KBM-7 (cell line): ENCODE measurements at regions not wholly inside any gene's neighbourhood (a gene's known extent, or its start where the extent isn't known, plus 50 kb on each side); places are given as distances from the start of the nearest gene placed in this dataset.
"Not testable (repeated sequence)": the region's sequence is repeated elsewhere in the genome, so short reads cannot be mapped to it uniquely, and the experiment has no call there.

Experiments
- DNase-seq: peaks from one replicate; pipeline ENCODE4 v3.0.0-alpha.2; 2015
- in situ Hi-C: fragments of 300-500 bp; cut with MboI; formaldehyde crosslinking; loops from 2 replicates; pipeline ENCODE4 v1.14.3; 2020; ENCODE audit warnings: low sequenced_read_pairs, low pct_unique_long_range_greater_than_20kb, mixed read lengths

DNA sequence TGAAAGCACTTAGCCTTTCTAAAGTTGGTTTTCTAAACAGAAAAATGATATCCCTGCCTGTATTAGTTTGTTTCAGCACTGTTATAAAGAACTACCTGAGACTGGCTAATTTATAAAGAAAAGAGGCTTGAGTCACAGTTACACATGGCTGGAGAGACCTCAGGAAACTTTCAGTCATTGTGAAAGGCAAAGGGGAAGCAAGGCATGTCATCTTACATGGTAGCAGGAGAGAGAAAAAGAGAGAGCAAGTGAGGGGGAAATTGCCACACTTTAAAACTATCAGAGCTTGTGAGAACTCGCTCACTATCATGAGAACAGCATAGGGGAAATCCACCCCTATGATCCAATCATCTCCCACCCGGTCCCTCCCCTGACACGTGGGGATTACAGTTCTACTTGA lies 64.9 kb downstream of the FAM170A start:
- in situ Hi-C loops = no loop called here
- DNase-seq = no peak

DNA sequence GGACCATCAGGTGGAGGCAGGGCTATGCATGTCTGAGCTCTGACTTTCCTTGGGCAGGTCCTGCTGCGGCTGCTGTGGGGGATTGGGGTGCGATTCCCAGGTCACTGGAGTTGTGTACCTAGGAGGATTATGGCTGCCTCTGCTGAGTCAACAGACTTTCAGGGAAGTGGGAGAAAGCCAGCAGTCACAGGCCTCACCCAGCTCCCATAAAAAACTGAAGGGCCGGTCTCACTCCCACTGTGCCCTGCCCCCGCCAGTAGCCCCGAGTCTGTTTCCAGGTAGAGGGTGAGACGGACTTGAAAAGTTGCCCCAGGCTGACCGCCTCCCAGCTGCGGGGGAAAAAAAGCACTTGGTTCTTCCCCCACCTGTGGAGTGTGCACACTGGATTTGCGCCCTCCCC lies 76.7 kb downstream of the FAM170A start:
- DNase-seq = no peak
- in situ Hi-C loops = no loop called here

DNA sequence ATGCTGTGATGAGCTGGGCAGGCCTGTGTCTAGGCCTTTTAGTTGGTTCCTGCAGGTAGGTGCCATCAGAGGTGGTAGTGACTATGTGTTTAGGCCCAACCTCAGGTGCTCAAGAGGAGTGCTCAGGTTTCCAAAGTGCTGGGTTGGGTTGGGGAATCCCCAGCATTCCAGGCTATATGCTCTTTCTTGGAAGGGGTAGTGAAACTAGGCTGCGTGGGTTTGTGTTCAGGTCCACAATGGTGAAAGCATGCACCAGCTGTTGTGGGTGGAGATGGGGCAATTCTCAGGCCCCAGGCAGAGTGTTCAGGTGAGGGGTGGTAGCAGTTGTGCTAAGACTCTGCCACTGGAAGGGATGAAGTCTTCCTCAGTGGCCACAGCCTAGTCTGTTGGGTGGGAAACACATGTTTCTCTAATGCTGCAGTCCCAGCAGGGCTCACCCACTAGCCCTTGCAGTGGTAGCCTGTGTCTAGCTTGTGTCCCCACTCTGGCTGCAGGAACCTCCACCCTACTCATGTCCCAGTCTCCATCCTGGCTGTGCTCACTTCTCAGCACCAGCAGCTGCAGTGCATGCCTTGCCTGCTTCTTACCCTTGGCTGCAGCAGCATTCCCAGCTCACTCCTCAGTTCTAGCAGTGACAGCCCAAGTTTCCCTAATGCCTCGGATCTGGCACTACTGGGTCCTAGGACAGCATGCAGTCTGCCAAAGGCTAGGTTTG lies 78.9 kb downstream of the FAM170A start:
- in situ Hi-C loops = no loop called here
- no peak for DNase-seq

DNA sequence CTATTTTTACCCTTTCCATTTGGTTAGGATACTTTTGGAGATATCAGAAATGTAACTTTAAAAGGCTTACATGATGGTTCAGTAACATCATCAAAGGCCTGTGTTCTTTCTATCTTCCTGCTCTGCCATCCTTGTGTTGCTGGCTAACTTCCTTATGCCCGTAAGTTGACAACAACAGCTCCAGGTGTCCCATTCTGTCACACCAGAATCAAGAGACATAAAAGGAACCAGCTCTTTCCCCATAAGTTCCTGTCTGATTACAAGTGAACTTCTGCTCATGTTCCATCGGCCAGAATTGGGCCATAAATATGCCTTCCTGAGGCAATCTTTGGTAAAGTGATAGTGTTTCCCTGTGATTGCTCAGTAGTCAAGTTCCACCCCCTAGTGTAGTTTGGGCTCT lies 92.4 kb downstream of the FAM170A start:
- no peak for DNase-seq
- in situ Hi-C loops = no loop called here

DNA sequence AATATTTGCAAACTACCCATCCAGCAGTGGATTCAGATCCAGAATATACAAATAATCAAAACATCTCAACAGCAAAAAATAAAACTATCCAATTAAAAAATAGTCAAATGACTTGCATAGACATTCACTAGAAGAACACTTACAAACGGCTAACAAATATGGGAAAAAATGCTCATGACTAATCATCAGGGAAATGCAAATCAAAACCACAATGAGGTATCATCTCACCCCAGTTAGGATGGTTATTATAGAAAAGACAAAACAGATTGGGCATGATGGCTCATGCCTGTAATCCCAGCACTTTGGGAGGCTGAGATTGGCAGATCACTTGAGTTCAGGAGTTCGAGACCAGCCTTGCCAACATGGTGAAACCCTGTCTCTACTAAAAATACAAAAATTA lies 95.9 kb downstream of the FAM170A start:
- in situ Hi-C loops = loop anchor here (25.0 kb wide), 1 partner anchor 263 kb away; the partner anchor contains the start of gene HSD17B4
- not testable (repeated sequence) for DNase-seq

DNA sequence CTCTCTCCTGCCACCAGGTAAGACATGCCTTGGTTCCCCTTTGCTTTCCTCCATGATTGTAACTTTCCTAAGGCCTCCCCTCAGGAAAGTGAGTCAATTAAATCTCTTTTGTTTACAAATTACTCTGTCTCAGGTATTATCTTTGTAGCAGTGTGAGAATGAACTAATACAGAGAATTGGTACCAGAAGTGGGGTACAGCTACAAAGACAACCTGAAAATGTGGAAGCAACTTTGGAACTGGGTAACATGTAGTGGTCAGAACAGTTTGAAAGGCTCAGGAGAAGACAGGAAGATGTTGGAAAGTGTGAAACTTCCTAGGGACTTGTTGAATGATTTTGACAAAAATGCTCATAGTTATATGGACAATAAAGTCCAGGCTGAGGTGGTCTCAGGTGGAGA lies 97.2 kb downstream of the FAM170A start:
- in situ Hi-C loops = loop anchor here (25.0 kb wide), 1 partner anchor 264 kb away; the partner anchor contains the start of gene HSD17B4
- no peak for DNase-seq

DNA sequence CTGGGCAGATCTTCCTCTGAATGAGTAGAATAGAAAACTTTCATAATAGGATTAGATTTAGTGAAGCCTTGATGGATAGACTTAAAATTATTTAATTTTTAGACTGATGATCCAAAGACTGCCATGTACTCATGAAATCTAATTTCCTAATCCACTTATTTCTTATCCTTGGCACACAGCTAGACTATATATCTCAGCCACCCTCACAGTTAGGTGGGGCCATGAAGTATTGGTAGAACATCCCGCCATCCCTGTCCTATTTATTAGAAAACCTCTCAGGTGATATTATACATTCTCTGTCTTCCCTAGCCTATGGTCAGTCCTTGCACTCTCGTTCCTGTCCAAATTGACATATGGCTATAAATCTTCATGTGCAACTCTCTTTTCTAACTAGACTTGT lies 110.9 kb downstream of the FAM170A start:
- in situ Hi-C loops = loop anchor here (25.0 kb wide), 1 partner anchor 278 kb away; the partner anchor contains the start of gene HSD17B4

DNA sequence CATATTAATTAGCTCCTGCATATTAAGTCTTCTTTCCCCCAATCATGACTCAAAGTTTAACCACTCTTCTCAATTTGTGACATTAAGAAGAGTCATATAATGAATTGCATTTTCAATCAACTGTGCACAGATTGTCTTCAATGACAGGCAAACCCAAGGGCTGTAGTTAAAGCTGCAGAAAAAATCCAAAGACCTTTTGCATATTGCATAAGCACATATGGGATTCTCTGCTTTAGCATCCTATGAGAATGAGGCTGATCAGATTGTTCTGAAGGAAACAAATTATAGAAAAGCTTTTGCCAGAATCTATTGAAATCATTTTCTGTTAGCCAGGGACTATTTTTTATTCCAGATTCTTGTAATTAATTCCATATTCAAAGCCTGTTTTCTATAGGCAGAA lies 112.3 kb downstream of the FAM170A start:
- in situ Hi-C loops = loop anchor here (25.0 kb wide), 1 partner anchor 279 kb away; the partner anchor contains the start of gene HSD17B4

More for the DNA sequence above, 110.9 kb downstream of the FAM170A start:
- DNase-seq = no peak

DNA sequence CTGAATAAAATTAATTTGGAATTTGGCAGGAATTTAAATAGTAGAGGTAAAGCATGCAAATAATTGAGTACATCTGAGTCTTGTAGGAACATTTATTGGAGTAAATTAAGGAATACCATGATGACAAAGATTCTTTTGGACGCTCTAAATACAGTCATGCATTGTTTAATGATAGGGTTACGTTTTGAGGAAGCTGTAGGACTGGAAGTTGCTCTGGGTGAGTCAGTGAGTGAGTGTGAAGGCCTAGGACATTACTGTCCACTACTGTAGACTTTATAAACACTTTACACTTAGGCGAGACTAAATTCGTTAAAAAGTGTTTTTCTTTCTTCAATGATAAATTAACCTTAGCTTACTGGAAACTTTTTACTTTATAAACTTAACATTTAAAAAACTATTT lies 113.0 kb downstream of the FAM170A start:
- no peak for DNase-seq

More for the DNA sequence above, 112.3 kb downstream of the FAM170A start:
- DNase-seq = no peak

DNA sequence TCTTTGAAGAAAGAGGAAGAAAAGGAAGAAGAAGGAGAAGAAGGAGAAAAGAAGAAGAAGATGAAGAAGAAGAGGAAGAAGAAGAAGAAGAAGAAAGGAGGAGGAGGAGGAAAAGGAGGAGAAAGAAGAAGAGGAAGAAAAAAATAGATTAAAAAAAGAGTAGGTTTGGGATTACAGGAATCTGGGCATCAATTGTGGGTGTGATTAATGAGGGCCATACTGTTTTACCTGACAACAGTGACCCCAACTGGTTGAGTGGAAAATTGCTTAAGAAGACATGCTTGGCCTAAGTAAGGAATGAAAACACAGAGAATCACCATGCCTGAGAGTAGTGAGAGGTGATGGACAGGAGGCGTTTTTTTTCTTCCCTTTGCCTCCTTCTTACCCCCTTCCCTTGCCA lies 114.6 kb downstream of the FAM170A start:
- DNase-seq = peak; percentile 70

More for the DNA sequence above, 113.0 kb downstream of the FAM170A start:
- in situ Hi-C loops = loop anchor here (25.0 kb wide), 1 partner anchor 280 kb away; the partner anchor contains the start of gene HSD17B4

DNA sequence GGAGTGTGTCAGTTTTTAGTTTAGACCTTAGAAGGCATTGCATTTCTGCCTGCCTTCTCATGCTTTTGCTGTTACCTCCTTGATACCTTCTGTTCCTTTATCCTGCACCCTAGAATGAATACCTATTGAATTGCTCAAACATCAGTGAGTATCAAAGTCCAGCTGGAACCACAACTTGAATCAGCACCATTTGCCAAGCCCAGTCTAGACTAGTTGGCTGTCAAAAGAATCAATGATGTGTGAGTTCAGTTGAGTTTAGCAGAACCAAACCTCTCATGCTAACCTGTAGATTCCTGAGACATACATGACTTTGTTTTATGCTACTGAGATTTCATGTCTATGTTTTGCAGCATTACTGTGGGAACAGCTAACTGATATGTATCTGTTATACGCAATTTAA lies 116.6 kb downstream of the FAM170A start:
- in situ Hi-C loops = loop anchor here (25.0 kb wide), 1 partner anchor 284 kb away; the partner anchor contains the start of gene HSD17B4

More for the DNA sequence above, 114.6 kb downstream of the FAM170A start:
- in situ Hi-C loops = loop anchor here (25.0 kb wide), 1 partner anchor 282 kb away; the partner anchor contains the start of gene HSD17B4

DNA sequence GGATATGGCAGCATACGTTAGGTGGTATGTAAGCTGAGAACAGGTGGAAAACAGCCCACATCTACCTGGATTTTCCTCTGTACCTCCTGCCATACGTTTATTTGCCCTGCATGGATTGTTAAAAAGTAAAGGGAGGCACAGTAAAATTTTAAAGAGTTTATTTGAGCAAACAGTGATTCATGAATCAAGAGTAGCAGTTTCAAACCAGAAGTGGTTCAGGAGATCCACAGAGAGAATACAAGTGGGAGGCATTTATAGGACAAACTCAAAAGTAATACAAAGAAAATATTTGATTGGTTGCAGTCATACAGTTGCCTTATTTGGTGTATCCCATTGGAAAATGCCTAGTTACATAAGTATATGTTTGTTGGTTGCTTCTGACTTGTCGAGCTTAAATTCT lies 117.6 kb downstream of the FAM170A start:
- no peak for DNase-seq
- in situ Hi-C loops = loop anchor here (25.0 kb wide), 1 partner anchor 285 kb away; the partner anchor contains the start of gene HSD17B4

More for the DNA sequence above, 116.6 kb downstream of the FAM170A start:
- no peak for DNase-seq

DNA sequence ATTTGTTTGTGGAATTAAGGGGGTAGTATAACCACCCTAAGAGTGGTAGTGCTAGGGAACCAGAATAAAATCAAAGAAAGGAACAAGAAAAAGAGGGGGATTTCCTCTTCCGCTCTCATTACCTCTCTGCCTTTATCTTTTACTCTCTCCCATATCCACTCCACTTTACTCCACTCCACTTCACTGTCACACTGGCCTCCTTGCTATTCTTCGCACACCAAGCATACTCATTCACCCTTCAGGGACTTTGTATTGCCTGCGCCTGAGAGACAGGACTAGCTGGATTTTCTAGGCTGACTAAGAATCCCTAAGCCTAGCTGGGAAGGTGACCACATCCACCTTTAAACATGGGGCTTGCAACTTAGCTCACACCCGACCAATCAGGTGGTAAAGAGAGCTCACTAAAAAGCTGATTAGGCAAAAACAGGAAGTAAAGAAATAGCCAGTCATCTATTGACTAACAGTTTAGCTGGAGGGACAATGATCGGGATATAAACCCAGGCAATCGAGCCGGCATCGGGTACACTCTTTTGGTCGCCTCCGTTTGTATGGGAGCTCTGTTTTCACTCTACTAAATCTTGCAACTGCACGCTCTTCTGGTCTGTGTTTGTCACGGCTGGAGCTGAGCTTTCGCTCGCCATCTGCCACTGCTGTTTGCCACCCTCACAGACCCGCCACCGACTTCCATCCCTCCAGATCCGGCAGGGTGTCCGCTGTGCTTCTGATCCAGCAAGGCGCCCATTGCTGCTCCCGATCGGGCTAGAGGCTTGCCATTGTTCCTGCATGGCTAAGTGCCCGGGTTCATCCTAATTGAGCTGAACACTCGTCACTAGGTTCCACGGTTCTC lies 121.8 kb downstream of the FAM170A start:
- in situ Hi-C loops = no loop called here

DNA sequence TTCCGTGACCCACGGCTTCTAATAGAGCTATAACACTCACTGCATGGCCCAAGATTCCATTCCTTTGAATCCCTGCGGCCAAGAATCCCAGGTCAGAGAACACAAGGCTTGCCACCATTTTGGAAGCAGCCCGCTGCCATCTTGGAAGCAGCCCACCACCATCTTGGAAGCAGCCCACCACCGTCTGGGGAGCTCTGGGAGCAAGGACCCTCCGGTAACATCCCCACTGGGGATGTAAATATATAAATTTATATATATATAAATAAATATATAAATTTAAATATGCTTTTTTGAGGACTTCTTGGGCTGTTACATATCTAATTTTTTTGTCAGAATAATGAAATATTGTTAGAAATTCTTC lies 122.4 kb downstream of the FAM170A start:
- DNase-seq = no peak
- in situ Hi-C loops = no loop called here

More for the DNA sequence above, 121.8 kb downstream of the FAM170A start:
- no peak for DNase-seq

DNA sequence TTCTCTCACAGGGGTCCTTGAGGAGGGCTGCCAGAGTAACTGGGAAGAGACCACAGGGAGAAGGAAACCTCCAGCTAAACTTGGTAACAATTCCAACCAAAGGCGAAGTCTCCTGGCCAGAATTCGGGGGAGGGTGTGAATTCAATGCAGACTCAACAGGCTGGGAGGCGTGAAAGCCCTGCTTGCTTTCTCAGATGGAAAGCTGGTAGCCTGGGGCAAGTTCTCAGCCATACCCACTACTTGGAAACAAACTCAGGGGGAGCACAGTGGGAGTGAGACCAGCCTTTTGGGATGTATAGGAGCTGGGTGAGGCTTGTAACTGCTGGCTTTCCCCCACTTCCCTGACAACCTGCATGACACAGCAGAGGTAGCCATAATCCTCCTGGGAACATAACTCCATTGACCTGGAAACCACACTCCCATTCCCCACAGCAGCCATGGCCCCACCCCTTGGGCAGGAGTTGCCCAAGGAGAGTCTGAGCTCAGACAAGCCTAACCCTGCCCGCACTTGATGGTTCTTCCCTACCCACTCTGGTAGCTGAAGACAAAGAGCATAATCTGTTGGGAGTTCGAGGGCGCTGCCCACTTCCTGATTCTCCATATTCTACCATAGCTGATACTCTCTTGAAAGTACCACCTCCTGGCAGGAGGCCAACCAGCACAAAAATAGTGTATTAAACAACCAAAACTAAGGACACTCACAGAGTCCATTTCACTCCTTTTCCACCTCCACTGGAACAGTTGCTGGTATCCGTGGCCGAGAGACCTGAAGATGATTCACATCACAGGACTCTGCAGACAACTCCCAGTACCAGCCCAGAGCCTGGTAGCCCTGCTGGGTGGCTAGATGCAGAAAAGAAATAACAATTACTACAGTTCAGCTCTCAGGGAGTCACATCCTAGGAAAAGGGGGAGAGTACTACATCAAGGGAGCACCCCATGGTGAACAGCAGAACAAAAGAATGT lies 123.8 kb downstream of the FAM170A start:
- in situ Hi-C loops = no loop called here
- no peak for DNase-seq

DNA sequence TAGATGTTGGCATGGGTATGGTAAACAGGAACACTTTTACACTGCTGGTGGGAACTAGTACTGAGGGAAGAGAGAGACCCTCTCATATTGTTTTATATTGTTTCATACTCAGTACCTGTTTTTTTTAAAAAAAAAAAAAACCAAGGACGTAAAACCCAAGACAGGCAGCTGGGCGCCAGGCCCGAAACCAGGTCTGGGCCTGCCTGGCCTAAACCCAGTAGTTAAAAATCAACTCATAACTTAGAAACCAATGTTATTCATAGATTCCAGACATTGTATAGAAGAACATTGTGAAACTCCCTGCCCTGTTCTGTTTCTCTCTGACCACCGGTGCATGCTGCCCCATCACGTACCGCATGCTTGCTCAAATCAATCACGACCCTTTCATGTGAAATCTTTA lies 125.5 kb downstream of the FAM170A start:
- in situ Hi-C loops, DNase-seq: not testable (repeated sequence)

DNA sequence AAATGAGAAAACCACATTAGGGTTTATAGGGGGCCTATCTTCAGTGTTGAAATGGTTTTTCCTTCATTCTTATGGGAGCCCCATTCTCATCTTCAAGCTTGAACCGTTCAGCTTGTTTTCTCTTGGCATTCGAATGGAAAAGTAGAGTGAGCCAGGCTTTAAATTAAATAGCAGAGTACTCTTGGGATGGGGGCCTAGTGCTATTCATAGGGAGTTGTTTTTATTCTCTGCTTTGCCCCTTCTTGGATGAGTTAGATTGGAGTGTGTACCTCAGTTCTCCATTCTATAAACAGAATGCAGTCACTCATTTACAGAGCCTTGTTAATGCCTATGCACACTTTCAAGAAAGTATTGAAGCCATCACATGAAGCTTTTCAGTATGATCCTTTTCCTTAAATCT lies 127.9 kb downstream of the FAM170A start:
- no peak for DNase-seq
- in situ Hi-C loops = no loop called here
